ENCODE measurements at regions not wholly inside any gene's neighbourhood (a gene's known extent, or its start where the extent isn't known, plus 50 kb on each side); places are given as distances from the start of the nearest gene placed in this dataset.

- TF ChIP-seq CTCF (conservative IDR thresholded peaks at IDR 0.05; ENCODE audit: low read depth, low read length) (no peak), EZH2 (IDR thresholded peaks at IDR 0.05; ENCODE audit: borderline replicate concordance, low read depth, low read length, poor library complexity, severe bottlenecking) (no peak)
Measured at GRCh38 chr7:156091519-156092080, 279.3 kb upstream of the SHH start.
